PFSK-1 (cell line): ENCODE measurements at regions not wholly inside any gene's neighbourhood (a gene's known extent, or its start where the extent isn't known, plus 50 kb on each side); places are given as distances from the start of the nearest gene placed in this dataset.

ENCODE experiments used
- POLR2AphosphoS5 ChIP-seq: IDR thresholded peaks from 2 replicates; pipeline ENCODE4 v1.6.1; 2012; ENCODE audit warnings: low read depth, mild to moderate bottlenecking, control low read depth, low read length, moderate library complexity
- REST ChIP-seq, 2 experiments: IDR thresholded peaks; 2 replicates each; pipeline versions ENCODE4 v1.6.1 to v1.8.0; 2011 to 2012; ENCODE audit warnings: low read depth in 2 of 2, low read length in 2 of 2, control low read depth in 1 of 2, inconsistent platforms in 1 of 2, mild to moderate bottlenecking in 1 of 2, moderate library complexity in 1 of 2; ENCODE audit not compliant: insufficient read depth in 1 of 2
- TAF1 ChIP-seq: IDR thresholded peaks from 2 replicates; pipeline ENCODE4 v1.6.1; 2012; ENCODE audit warnings: low read length, control low read depth, borderline replicate concordance; ENCODE audit not compliant: insufficient read depth

GRCh38 chr13:83215627-83216026, 666.6 kb downstream of the SLITRK1 start:
- no peak for TF ChIP-seq REST (IDR thresholded peaks at IDR 0.05; ENCODE audit: insufficient read depth in 1 of 2, low read depth in 2 of 2, low read length in 2 of 2)
- TF ChIP-seq POLR2AphosphoS5, result no peak
- TF ChIP-seq TAF1, result no peak
